HG03108 (cell line): ENCODE measurements at regions not wholly inside any gene's neighbourhood (a gene's known extent, or its start where the extent isn't known, plus 50 kb on each side); places are given as distances from the start of the nearest gene placed in this dataset.

Experiments
- ATAC-seq: cut with Tn5 transposase; IDR thresholded peaks from one replicate; pipeline ENCODE4 v1.9.1; 2021; ENCODE audit warnings: moderate library complexity; ENCODE audit not compliant: unreplicated experiment

- no peak for ATAC-seq
Measured at GRCh38 chr20:48171071-48171470, 385.8 kb upstream of the SULF2 start.

- no peak for ATAC-seq
Measured at GRCh38 chr20:48170625-48171024, 385.3 kb upstream of the SULF2 start.

DNA sequence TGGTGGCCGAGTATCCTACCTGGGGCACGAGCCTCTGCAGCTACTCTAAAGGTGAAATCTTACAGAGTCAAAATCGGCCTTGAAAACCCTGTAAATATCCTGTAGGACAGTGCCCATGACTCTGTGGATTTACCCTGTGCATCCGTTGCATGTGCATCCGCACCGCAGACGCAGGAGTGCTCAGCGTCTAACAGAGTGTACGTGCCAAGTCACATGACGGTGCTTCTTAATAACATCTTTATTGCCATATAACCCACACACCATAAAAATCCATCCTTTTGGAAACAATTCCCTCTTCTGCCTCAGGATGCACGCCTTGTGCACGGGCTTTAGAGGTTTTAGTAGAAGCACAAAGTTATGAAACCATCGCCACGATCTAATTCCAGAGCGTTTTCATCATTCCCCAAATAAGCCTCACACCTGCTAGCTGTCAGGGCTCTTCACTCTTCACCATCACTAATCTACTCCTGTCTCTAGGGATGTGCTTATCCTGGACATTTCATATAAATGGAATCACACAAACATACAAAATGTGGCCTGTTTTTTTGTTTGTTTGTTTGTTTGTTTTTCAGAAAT lies 384.5 kb upstream of the SULF2 start:
- ATAC-seq: no peak

DNA sequence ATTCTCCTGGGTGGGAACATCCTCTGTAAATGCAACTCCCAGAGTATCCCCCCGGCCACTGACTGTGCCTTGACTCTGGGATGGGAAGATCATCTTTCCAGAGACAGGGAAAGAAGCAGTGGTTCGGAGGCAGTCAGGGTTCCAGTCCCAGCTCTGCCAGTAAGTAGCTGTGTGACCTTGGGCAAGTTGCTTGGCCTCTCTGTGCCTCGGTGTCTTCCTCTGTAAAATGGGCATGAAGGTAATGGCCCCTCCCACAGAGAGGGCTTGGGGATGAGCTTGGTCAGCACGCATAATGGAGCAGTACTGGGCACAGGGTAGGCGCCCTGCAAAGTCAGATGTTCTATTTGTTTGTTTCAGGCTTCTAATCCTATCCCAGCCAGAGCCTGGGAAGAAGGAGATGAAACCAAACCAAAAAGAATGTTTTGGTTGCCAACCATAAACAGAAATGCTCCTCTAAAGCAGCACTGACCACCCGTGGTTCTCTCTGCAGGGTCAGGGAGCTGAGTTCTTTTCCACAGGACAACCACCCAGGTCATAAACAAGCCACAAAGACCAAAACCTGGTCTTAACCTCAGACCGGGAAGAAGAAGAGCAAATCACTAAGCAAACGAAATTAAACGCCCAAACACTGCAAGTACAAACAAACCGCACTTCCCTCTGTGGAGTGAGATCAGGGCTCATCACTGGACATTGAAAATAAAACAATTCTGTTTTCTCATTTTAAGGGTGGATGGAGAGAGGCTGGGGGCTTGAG lies 381.0 kb upstream of the SULF2 start:
- ATAC-seq: no peak

- no peak for ATAC-seq
Measured at GRCh38 chr20:48165401-48165685, 380.1 kb upstream of the SULF2 start.

DNA sequence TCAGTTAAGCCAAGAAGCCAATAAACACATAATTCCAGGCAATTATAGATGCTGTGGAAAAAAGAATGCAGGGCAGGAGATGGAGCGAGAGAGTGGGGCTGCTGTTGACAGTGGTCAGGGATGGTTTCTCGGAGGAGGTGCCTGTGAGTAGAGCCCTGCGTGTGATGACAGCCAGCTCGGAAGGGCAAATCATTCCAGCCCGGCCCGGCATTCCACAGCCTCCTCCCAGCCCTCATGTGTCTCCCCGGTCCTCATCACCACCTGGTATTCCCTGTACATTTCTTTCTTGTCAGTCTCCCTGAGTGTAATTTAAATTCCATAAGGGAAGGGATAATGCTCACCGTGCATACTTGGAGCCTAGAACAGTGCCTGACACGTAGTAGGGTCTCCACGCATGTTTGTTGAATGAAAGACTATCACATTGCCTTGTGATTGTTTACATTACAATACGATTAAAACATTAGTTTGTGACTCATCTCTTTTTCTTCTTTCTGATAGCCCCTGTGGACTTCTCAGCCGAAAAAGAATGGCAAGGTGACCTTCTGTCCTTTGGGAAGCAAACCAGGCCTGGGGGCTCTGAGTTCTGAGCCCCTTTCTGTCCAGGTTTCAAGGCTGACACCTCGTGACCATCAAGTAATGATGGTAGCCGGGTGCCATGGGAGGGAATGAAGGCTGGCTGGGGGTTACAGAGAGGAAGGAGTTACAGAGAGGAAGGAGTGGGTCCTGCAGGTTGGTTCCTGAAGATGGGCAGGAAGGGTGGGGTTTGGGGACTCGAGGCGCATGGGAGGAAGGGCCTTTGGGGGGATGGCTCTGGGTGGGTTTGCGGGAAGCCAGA lies 379.5 kb upstream of the SULF2 start:
- ATAC-seq: no peak

- ATAC-seq: no peak
Measured at GRCh38 chr20:48164034-48164433, 378.8 kb upstream of the SULF2 start.

GRCh38 chr20:48163505-48163904 lies 378.2 kb upstream of the SULF2 start:
- ATAC-seq: no peak

DNA sequence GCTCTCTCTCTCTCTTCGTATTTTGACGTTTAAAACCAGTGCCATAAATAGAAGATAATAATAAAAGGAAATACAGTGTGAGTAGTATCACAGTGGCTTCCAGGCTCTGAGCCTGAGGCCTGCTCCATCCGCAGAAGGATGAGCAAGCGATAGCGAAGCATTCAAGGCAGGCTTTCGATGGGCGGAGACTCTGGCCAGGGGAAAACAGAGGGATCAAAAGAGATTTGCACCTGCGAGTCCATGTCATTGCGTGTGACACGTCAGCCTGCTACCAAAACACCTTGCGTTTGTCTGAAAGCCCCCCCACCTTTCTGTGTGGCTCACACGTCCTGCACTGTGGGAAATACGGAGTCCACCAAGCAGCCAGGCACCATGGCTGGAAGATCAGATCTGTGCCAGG lies 377.3 kb upstream of the SULF2 start:
- no peak for ATAC-seq

DNA sequence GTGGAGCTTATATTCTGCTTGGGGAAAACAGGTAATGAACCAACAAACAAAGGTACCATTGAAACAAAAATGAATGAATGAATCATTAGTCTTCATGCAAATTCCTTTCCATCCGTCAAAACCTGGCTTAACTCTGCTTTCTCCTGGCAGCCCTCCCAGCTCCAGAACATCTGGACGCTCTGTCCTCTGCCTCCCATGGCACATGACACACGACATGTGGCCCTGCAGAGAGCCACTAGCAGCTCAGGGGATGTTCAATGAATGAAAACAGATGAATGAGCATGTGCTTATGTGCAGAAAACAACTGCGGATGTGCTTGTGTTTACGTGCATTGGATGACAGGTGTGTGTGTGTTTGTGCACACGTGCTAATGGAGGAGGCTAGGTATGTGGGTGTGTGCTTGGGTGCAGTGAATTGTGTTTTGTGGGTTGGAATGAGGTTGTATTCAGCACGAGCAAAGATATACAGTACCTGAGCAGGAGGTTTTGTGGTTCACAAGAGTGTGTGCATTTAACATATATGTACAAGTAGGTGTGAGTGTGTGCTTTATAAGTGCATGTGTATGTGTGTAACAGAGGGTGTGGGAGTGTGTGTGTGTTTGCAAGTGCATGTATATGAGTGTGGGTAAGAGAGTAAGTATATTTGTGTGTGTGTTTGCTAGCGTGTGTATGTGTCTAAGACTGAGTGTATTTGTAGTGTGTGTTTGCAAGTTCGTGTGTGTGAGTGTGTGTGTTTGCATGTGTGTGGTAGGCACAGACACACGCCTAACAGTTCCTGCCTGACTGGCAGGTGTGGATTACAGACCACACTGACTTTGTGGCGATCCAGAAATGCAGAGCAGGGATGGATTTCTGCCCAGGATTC lies 374.1 kb upstream of the SULF2 start:
- no peak for ATAC-seq

DNA sequence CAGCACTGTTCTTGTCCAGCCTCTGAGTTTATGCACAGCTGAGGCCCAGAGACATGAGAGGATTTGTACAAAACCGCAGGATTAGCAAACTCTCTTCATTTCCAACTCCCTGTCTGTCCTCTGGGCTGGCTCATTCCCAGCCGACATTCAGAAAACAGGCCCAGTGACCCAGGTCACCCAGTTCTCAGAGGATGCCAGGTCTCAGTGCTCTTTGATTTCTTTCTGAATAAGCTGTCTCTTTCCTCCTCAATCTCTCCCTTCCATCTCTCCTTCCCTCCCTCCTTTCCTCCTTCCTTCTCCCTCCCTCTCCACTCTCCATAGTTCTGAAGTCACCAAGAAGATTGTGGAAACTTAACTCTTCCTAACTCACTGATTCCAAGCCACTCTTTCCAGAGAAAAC lies 372.7 kb upstream of the SULF2 start:
- ATAC-seq: no peak

- ATAC-seq: no peak
Measured at GRCh38 chr20:48156951-48157700, 371.8 kb upstream of the SULF2 start.

- no peak for ATAC-seq
Measured at GRCh38 chr20:48156521-48156920, 371.2 kb upstream of the SULF2 start.

- no peak for ATAC-seq
Measured at GRCh38 chr20:48155268-48155667, 370.0 kb upstream of the SULF2 start.

DNA sequence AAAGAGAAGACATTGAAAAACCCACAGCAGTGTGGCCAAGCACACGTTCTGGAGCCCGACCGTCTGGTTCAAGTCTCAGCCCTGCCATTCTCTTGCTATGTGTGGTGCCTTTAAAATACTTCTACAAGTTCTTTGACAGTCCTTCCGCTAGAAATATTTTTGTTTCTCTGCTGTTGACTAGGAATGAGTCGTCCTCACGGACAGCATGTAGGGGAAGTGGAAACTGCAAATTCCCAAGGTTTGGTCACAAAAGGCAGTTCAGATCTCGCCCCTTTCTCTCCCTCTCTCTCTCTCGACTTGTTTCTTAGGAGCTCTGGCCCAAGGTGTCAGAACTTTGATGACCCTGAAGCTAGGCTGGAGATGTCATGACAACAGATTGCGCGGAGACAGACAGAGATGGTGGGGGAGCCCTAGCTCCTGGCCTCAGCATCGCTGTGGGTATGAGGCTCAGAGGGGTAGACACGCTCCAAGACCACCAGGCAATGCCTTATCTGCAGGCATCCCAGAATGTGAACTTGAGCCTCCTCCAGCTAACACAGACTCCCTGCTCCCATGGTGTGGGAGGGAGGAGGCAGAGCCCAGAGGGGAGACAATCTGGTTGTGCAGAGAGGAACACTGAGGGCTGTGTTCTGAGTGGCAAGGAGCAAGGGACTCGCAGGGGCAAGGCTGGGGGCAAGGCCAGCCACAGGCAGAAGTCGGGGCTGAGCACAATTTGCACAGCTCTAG lies 368.9 kb upstream of the SULF2 start:
- no peak for ATAC-seq

DNA sequence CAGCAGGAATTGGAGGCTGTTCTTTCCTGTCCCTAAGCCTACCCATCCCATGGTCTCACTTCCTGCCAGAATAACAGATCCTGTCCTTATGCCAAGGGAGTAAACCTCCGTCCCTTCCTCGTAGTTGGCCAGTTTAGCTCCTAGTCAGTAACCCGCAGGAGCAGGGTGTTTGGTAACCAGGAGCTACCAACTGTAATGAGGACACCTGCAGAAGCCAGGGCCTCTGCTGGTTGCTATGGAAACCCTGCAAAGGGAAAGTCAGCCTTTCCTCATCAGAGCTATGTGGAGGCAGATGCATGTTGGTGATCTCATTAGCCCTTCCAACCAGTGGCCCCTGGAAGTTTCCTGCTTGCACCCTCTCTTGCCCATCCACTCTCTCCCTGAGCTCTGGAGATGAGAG lies 368.2 kb upstream of the SULF2 start:
- no peak for ATAC-seq

GRCh38 chr20:48153103-48153502 lies 367.8 kb upstream of the SULF2 start:
- no peak for ATAC-seq

DNA sequence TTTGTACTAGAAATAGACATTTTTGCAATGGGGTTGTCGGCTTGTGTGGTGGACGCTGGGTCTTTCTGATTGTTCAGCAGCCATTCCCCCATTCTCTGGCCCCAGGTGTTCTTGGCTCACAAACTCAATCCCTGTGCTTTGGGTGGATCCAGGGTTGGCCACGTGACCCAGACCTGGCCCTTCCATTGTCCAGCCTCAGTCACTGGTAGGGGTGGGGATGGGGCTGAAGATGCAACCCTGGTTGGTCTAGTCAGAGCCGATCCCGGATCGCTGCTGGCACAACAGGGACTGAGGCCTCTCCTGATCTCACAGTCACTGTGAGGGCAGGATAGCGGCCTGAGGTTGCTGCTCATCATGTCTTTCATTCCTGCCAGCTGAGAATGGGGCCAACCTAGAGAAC lies 365.3 kb upstream of the SULF2 start:
- no peak for ATAC-seq

DNA sequence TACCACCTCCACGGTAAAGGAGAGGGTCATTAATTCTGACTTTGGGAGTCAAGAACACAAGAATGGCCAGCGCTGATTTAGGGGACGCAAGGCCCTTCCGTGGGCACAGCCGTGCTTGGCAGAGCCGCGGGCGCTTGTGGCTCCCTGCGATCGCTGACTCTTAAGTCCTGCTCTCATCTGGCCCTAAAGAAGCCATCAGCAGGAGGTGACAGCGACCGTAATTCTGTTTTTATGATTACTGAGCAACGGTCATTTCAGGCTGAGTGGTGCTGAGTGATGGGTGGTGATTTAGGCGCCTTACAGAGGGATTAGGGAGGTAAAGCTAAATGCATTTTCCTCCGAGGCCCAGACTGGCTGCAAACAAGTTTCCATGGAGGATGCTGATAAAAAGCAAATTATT lies 364.6 kb upstream of the SULF2 start:
- no peak for ATAC-seq
